ENCODE measurements at regions not wholly inside any gene's neighbourhood (a gene's known extent, or its start where the extent isn't known, plus 50 kb on each side); places are given as distances from the start of the nearest gene placed in this dataset.
A peak's percentile ranks its signal among the peaks of the same experiment; 100 is the strongest.
"Not testable (repeated sequence)": the region's sequence is repeated elsewhere in the genome, so short reads cannot be mapped to it uniquely, and the experiment has no call there.

- no peak for DNase-seq (ENCODE audit: low spot score)
Measured at GRCh38 chr20:48530957-48531356, 296.8 kb downstream of the PREX1 start.

- DNase-seq (ENCODE audit: low spot score), result no peak
Measured at GRCh38 chr20:48528346-48528745, 299.5 kb downstream of the PREX1 start.

DNA sequence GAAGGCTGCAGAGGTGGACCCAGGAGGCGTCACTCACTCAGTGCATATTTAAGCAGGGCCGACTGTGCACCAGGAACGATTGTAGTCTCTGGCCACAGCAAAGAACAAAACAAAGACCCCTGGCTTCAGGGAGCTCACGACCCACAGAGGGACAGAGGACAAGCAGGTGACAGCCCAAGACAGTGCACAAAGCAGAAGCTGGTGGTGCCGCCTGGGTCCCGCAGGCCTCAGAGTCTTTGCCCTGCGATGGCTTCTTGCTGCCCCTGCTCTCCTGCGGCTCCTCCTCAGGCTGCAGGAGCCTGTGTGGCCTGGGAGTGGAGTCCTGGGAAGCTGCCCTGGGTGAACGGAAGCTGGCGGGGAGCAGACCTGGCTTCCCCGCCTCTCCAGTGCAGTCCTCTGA lies 300.0 kb downstream of the PREX1 start:
- no peak for DNase-seq (ENCODE audit: low spot score)

GRCh38 chr20:48526936-48527335 lies 300.9 kb downstream of the PREX1 start:
- no peak for DNase-seq (ENCODE audit: low spot score)

DNA sequence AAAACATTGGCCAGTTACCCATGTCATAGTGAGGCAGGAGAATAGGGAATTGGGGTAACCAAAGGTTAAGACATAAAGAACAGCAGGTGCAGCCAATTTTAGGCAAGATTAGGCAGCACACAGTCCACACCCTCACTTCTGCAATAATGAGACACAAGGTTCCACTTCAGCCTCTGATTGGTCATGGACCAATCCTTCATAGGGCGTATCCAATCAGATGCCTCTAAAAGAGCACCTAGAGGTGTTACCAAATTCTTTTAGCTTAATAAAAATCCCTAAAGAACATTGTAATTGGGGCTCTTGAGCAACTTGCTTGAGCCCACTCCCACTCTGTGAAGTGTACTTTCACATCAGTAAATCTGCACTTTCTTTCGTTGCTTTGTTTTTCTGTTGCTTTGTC lies 302.4 kb downstream of the PREX1 start:
- DNase-seq (ENCODE audit: low spot score), result no peak

DNA sequence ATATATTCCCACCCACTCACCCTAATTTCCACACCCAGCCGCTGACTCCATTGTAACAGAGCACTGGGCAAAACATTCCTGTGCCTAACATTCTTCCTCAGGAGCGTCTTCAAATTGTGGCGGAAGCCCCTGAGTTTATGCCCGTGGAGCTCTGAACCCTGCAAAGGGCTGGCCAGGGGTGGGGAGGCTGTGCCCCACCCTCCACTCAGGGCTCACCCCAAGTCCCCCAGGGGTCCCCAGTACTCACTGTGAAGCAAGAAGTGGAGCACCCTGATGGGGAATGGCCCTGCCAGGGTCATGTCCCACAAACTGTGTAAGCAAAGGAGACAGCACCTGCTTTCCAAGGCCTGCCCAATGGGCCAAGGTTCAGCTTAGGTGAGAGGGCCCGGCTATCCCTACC lies 303.2 kb downstream of the PREX1 start:
- no peak for DNase-seq (ENCODE audit: low spot score)

GRCh38 chr20:48523191-48523995 lies 304.4 kb downstream of the PREX1 start:
- DNase-seq (ENCODE audit: low spot score), result peak; percentile 85

DNA sequence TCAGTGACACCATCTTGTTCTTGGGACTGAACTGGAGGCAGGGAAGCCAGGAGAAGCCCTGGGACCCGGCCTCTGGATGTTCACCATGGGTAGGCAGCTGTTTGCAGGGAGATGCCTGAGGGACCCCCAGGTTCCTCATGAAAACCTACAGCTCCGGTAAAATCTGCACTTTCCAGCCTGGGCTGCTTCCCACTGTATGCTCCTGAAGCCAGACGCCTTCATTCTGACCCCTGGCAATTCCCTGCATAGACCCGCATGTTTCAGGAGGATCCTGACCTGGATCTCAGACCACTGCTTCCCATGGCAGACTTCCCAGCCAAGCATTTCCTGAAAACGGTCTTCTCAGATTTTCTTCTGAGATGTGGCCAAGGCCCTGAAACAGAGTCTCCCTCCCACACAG lies 306.7 kb downstream of the PREX1 start:
- no peak for DNase-seq (ENCODE audit: low spot score)

DNA sequence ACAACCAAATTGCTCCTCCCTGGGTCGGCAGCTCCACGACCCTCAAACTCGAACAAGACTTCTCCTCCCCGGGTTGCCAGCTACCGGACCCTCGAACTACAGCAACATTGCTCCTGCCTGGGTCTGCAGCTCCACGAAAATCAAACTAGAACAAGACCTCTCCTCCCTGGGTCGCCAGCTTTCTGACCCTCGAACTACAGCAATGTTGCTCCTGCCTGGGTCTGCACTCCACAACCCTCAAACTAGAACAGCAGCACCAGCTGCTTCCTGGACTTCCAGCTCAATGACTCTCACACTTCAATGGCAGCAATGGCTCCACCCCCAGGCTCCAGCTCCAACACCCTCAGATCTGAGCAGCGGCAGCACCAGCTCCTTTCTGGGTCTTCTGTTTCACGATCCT lies 311.6 kb downstream of the PREX1 start:
- DNase-seq (ENCODE audit: low spot score), result not testable (repeated sequence)

DNA sequence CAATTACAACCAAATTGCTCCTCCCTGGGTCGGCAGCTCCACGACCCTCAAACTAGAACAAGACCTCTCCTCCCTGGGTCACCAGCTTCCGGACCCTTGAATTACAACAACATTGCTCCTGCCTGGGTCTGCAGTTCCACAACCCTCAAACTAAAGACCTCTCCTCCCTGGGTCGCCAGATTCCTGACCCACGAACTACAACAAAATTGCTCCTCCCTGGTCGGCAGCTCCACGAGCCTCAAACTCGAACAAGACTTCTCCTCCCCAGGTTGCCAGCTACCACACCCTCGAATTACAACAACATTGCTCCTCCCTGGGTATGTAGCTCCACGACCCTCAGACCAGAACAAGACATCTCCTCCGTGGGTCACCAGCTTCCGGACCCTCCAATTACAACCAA lies 313.2 kb downstream of the PREX1 start:
- not testable (repeated sequence) for DNase-seq (ENCODE audit: low spot score)

GRCh38 chr20:48512539-48512938 lies 315.3 kb downstream of the PREX1 start:
- DNase-seq (ENCODE audit: low spot score), result not testable (repeated sequence)

DNA sequence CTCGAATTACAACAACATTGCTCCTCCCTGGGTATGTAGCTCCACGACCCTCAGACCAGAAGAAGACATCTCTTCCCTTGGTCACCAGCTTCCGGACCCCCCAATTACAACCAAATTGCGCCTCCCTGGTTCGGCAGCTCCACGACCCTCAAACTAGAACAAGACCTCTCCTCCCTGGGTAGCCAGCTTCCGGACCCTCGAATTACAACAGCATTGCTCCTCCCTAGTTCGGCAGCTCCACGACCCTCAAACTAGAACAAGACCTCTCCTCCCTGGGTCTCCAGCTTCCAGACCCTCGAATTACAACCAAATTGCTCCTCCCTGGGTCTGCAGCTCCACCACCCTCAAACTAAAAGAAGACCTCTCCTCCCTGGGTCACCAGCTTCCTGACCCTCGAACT lies 322.7 kb downstream of the PREX1 start:
- DNase-seq (ENCODE audit: low spot score), result not testable (repeated sequence)

GRCh38 chr20:48503166-48503815 lies 324.5 kb downstream of the PREX1 start:
- no peak for DNase-seq (ENCODE audit: low spot score)

DNA sequence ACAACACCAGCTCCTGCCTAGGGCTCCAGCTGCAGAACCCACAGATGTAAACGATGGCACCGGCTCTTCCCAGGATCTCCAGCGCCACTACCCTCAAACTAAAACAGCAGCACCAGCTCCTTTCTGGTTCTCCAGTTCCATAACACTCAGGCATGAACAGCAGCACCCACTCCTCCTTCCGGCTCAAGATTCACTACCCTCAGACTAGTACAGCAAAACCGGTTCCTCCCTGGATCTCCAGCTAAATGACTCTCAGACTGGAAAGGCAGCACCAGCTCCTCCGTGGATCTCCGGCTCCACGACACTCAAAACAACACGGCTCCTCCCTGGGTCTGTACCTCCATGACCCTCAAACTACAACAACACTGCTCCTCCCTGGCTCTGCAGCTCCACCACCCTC lies 325.0 kb downstream of the PREX1 start:
- DNase-seq (ENCODE audit: low spot score), result no peak

DNA sequence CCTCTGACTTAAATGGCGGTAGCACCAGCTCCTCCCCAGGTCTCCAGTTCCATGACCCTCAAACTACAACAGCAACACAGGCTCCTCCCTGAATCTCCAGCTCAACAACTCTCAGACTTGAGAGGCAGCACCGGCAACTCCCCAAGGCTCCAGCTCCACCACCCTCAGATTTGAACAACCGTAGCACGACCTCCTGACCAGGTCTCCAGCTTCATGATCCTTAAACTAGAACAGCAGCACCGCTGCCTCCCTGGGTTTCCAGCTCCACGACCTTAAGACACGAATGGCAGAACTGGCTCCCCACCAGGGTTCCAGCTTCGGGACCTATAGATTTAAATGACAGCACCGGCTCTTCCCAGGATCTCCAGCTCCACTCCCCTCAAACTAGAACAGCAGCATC lies 325.8 kb downstream of the PREX1 start:
- no peak for DNase-seq (ENCODE audit: low spot score)

DNA sequence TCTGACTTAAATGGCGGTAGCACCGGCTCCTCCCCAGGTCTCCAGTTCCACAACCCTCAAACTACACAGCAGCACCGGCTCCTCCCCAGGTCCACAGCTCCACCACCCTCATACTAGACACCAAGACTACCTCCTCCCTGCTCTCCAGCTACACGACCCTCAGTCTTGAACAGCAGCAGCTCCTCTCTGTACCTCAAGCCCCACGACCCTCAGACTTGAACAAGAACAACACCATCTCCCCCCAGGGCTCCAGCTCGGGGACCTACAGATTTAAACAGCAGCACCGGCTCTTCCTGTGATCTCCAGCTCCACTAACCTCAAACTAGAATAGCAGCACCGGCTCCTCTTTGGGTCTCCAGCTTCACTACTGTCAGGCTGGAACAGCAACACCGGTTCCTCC lies 326.9 kb downstream of the PREX1 start:
- DNase-seq (ENCODE audit: low spot score), result not testable (repeated sequence)

GRCh38 chr20:48498939-48499338 lies 328.9 kb downstream of the PREX1 start:
- not testable (repeated sequence) for DNase-seq (ENCODE audit: low spot score)

- not testable (repeated sequence) for DNase-seq (ENCODE audit: low spot score)
Measured at GRCh38 chr20:48498125-48498524, 329.7 kb downstream of the PREX1 start.

GRCh38 chr20:48493966-48494365 lies 333.8 kb downstream of the PREX1 start:
- DNase-seq (ENCODE audit: low spot score), result no peak

GRCh38 chr20:48493331-48493730 lies 334.5 kb downstream of the PREX1 start:
- not testable (repeated sequence) for DNase-seq (ENCODE audit: low spot score)

DNA sequence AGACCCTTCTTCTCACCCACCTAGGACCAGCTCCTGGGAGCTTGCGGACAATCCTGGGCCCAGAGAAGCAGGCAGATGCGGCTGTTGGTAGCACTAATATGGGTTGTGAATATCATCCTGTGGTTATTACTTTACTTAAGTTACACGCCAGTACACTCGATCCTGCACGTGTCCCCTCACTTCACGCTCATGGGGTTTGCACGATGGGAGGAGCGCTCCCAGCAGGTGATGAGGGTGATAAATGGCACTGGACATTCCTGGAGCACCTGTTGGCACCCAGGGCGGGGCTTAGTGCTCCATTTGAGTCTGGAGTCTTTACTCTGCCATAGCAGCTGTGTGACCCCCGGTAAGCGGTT lies 335.1 kb downstream of the PREX1 start:
- no peak for DNase-seq (ENCODE audit: low spot score)

DNA sequence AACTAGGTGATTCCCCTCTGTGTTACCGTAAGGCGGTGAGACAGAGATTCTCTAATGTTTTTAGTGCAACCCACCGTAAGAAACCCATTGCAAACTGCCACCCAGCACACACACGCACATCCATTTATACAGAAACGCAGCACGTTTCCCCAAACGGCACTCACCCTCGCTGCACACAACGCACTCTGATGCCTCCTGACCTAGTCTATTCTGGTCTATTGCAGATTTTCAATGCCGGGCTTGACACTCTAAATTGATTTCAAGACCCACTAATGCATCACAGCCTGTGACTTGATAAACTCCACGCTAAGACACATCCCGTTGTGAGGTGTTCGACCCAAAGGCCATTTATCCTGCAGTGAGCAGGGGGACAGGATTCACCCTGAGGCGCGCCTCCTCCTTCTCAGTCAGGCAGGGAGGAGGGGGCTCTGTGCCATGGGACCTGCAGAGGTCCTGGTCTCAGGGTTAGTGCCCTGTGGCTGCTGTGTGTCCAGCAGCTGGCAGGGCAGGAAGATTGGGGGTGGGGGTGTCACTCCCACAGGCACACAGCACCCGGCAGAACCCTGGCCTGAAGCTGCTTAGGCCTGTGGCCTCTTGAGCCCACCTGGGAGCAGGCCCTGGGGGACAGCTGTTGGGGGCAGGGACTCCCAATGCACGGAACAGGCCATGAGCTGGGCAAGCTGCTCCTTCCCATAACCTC lies 335.6 kb downstream of the PREX1 start:
- DNase-seq (ENCODE audit: low spot score), result no peak
